Activated T-helper 17 cell treated with anti-CD3 and anti-CD28 coated beads, Interleukin-2, amount 50 U/mL, for 72 hours (primary cell): ENCODE measurements at regions not wholly inside any gene's neighbourhood (a gene's known extent, or its start where the extent isn't known, plus 50 kb on each side); places are given as distances from the start of the nearest gene placed in this dataset.

Experiments used
- ATAC-seq: fragments of 150-1000 bp; cut with Tn5 transposase; replicated peaks from 2 replicates; pipeline ENCODE4 v1.10.0; 2021; ENCODE audit warnings: mild to moderate bottlenecking, moderate library complexity
- H3K27ac Mint-ChIP-seq: one replicate; pipeline ENCODE4 v1.8.0; 2022; ENCODE audit warnings: mixed read lengths
- H3K27me3 Mint-ChIP-seq: one replicate; pipeline ENCODE4 v1.8.0; 2022; ENCODE audit warnings: mixed read lengths
- H3K36me3 Mint-ChIP-seq: one replicate; pipeline ENCODE4 v1.8.0; 2022; ENCODE audit warnings: low read depth, mild to moderate bottlenecking, mixed read lengths
- H3K4me1 Mint-ChIP-seq: one replicate; pipeline ENCODE4 v1.8.0; 2022; ENCODE audit warnings: mixed read lengths
- H3K4me3 Mint-ChIP-seq: one replicate; pipeline ENCODE4 v1.8.0; 2022; ENCODE audit warnings: mild to moderate bottlenecking, mixed read lengths
- H3K9me3 Mint-ChIP-seq: one replicate; pipeline ENCODE4 v1.8.0; 2022; ENCODE audit warnings: mixed read lengths

DNA sequence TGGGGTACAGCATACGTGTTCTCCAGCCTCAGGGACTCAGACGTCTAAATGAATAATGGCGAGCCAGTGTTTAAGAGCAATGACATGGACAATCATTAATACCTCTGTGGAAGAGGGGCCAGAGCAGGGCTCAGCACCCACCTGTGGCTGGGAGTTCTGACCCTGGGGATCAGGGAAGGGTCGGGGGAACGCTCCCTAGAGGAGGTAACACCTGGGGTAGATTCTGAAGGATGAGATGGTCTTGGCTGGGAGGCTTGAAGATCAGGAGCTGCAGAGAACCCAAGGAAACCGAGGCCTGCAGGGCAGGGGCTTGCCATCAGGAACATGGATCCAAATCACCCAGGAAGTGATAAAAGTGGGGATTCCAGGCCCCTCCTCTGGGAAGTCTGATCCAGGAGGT, 138.2 kb upstream of the RUNX3 start:
- H3K4me1 Mint-ChIP-seq, result peaks cover 15% of the 10 kb centered on the region
- H3K27ac Mint-ChIP-seq, result peak overlapping the region; percentile 7
- no peak overlapping the region for H3K4me3 Mint-ChIP-seq
- no peaks in the 10 kb centered on the region for H3K9me3 Mint-ChIP-seq
- no peaks in the 10 kb centered on the region for H3K36me3 Mint-ChIP-seq
- no peaks in the 10 kb centered on the region for H3K27me3 Mint-ChIP-seq
- no peak for ATAC-seq

DNA sequence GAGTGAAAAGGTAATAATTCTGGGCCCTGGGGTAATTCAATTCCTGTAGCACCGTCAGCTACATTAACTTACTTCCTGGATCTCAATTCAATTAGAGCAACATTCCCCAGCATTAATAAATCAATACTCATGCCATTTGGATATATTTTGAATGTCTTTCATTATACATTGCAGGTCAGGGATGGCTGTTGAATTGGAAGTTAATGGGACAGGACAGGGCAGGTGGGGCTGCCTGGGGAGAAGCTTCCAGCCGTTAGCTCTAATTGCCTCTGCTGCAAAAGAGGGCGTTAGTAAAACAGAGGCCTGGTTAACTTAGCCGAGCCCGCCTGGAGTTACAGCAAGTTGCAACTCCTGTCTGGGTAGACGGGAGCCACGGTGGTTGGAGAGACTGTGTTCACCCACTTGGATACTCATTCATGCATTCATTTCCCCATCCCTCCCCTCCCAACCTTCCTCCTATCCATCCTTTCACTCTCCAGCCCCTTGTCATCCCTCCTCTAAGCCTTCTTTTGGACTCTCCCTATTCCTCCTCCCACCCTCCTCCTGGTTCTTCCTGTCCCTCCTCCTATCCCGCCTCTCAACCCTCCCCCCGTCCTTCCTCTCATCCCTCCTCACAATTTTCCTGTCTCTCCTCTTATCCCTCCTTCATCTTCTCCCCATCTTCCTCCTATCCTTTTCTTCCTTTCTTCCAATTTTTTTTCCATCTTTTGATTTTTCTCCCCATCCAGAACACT, 137.6 kb upstream of the RUNX3 start:
- ATAC-seq, result no peak
- H3K9me3 Mint-ChIP-seq, result no peaks in the 10 kb centered on the region
- H3K27me3 Mint-ChIP-seq, result no peaks in the 10 kb centered on the region
- H3K4me1 Mint-ChIP-seq, result peaks cover 15% of the 10 kb centered on the region
- no peaks in the 10 kb centered on the region for H3K36me3 Mint-ChIP-seq
- peak overlapping the region; percentile 7 for H3K27ac Mint-ChIP-seq
- no peak overlapping the region for H3K4me3 Mint-ChIP-seq

DNA sequence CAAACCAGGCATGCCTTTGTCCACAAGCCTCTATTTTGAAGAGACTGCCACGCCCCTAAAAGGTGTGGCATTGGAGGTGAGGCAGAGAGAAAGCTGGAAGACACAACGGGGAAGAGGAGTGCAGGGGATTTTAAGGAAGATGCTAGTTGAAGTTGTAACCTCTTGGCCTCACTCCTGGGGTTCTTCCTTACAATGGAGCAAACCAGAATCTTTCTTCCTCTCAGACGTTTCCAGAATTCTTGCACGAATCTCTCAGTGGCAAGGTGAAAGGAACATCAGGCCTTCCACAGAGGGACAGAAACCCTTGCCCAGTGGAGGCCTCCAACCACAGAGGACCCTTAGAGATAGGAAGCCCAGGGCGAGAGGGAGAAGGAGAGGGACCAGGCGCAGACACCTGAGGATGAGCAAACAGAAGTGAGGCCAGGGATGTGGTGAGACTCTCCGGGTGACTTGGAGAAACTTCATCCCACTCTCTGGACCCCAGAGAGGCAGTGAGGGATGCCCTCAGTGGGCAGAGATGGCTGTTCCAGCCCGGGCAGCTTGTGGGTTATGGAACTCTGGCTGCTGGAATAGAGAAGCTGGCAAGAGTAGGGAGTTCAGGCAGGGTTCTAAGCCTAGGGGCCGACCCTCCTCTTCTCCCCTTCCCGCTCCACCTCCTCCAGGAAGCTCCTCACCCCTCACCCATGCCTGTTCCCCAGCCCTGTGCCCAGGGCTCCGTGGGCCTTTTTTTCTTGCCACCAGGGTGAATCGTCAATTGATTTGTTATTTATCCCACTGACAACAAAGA, 136.8 kb upstream of the RUNX3 start:
- Mint-ChIP-seq H3K4me3 (no peak overlapping the region), H3K4me1 (peaks cover 15% of the 10 kb centered on the region), H3K9me3 (no peaks in the 10 kb centered on the region), H3K27me3 (no peaks in the 10 kb centered on the region), H3K27ac (no peak overlapping the region), H3K36me3 (no peaks in the 10 kb centered on the region)
- no peak for ATAC-seq

DNA sequence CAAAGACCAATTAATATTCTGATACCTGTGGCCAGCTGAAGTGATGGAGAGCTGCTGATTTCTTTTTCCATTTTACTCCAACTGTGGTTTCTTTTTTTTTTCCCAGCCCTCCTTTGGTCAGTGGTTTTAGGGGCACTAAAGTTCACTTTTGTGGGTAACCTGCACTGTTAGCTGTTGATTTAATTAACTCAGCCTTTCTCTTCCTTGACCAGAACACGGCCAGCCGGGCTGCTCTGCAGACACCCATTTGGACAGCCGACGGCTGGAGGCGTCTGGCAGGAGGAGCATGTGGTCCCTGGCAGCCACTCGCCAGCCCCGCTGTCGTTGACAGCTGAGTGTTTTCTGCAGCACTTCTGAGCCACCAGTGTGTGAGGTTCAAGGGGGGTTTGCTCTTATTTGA, 136.2 kb upstream of the RUNX3 start:
- H3K36me3 Mint-ChIP-seq, result no peaks in the 10 kb centered on the region
- no peaks in the 10 kb centered on the region for H3K27me3 Mint-ChIP-seq
- H3K9me3 Mint-ChIP-seq, result no peaks in the 10 kb centered on the region
- H3K4me3 Mint-ChIP-seq, result no peak overlapping the region
- H3K4me1 Mint-ChIP-seq, result peaks cover 15% of the 10 kb centered on the region
- no peak overlapping the region for H3K27ac Mint-ChIP-seq
- ATAC-seq, result no peak

DNA sequence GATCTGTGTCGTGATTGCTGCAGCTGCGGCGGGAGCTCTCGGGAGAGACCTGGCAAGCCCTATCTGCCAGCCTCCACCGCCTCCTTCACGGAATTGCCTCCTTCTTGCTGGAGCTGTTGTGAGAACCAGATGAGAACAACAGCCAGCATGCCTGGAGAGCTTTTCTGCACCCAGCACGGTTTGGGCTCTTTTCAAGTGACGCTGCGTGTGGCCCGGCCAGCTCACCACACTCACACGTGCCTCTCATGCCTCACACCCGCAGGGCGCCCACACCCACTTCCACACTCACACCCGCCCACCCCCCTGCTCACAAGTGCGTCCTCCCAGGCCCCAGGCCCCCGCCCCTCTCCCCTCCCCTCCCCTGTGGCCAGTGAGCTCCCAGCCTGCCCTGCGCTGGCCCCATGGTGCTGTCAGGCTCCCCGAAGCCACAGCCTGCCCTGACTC, 135.7 kb upstream of the RUNX3 start:
- peaks cover 15% of the 10 kb centered on the region for H3K4me1 Mint-ChIP-seq
- no peak overlapping the region for H3K4me3 Mint-ChIP-seq
- ATAC-seq, result no peak
- no peaks in the 10 kb centered on the region for H3K36me3 Mint-ChIP-seq
- no peak overlapping the region for H3K27ac Mint-ChIP-seq
- no peaks in the 10 kb centered on the region for H3K9me3 Mint-ChIP-seq
- no peaks in the 10 kb centered on the region for H3K27me3 Mint-ChIP-seq

DNA sequence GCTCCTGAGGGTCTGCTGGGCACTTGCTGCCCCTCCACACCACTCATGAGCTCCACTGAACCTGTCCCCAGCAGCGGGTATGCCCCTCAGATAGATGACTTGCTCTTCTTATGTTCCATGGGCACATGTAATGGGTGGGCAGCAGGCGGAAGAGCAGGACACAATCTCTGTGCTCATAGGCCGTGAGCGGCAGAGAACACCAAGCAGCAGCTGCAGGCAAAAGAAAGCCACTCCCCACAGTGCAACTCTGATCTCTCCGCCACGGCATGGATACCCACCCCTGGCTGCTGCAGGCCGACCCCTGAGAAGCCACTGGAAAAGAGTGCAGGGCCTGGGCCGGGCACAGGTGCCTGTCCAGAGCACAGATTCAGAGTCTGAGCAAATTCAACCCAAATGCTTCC, 135.2 kb upstream of the RUNX3 start:
- ATAC-seq, result no peak
- Mint-ChIP-seq H3K27ac (no peak overlapping the region), H3K4me3 (no peak overlapping the region)

DNA sequence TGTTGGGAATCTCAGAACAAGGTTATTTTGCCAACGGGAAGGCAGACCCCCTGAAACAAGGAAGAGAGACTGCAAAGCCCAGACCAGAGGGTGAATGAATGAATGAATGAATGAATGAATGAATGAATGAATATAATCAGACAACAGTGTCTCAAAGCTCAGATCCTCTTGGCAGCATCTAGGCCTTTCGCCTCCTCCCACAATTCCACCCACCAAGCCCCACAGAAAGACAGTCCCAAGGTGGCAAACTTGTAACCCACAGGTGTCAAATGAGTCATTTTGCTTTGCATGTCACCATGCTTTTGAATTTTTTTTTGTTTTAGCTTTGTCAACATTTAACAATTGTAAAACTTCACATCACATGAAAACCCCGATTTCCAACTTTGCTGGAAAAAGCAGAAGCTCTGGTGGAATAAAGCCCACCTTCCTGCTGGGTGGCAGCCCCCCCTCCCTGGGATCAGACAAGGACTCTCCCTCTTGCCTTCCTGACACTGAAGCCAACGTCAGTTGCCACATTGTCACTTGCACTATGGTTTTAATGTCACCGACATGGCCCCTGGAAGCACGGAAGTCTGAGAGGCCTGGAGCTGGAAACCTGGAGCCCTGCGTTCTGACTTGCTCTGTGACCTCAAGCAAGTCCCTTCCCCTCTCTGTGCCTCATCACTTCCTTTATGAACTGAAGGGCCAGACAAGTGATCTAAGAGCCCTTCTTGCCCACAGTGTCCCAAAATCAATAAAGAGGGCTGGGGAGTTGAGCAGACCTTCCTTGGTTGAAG, 134.6 kb upstream of the RUNX3 start:
- Mint-ChIP-seq H3K27ac (peak overlapping the region; percentile 53), H3K9me3 (no peaks in the 10 kb centered on the region), H3K36me3 (no peaks in the 10 kb centered on the region), H3K27me3 (no peaks in the 10 kb centered on the region), H3K4me1 (peaks cover 15% of the 10 kb centered on the region), H3K4me3 (no peak overlapping the region)
- peak; percentile 82 for ATAC-seq

More for the DNA sequence above, 135.2 kb upstream of the RUNX3 start:
- H3K36me3 Mint-ChIP-seq, result no peaks in the 10 kb centered on the region
- no peaks in the 10 kb centered on the region for H3K27me3 Mint-ChIP-seq
- H3K9me3 Mint-ChIP-seq, result no peaks in the 10 kb centered on the region
- H3K4me1 Mint-ChIP-seq, result peaks cover 15% of the 10 kb centered on the region

DNA sequence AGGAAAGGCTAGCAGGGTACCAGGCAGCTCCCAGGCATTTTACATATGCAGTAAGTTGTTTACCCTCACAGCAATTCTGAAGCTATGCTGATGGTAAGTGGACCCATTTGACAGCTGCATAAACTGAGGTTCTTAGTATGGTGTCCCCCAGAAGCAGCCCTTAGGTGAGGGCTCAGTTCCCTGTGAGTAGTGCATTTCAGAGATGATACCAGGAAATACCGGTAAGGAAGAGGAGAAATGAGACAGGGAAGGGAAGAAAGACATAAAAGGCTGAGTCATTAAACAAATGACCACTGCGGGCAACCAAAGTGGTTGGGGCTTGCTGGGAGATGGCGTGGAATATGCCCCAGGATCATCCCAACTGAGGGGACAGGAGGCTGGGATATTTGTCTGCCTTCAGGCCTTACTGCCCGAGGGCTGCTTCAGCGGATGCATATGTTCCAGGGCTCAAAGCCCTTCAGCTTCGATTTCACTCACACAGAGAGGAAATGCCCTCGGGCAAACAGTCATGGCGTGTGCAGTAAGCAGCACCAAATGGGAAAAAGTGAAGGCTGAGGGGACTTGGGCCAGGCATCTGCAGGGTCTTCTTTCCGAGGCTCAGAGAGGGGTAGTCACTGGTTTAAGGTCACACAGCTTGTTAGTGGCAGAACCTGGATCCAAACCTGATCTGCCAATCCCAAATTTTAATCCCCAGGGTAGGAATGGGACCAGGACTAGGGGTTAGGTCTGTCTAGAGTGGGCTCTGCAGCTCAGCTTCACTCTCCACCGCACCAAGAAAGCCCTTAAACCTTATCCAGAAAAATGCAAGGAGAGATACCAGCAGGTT, 133.7 kb upstream of the RUNX3 start:
- Mint-ChIP-seq H3K27me3 (no peaks in the 10 kb centered on the region), H3K27ac (peak overlapping the region; percentile 53)

DNA sequence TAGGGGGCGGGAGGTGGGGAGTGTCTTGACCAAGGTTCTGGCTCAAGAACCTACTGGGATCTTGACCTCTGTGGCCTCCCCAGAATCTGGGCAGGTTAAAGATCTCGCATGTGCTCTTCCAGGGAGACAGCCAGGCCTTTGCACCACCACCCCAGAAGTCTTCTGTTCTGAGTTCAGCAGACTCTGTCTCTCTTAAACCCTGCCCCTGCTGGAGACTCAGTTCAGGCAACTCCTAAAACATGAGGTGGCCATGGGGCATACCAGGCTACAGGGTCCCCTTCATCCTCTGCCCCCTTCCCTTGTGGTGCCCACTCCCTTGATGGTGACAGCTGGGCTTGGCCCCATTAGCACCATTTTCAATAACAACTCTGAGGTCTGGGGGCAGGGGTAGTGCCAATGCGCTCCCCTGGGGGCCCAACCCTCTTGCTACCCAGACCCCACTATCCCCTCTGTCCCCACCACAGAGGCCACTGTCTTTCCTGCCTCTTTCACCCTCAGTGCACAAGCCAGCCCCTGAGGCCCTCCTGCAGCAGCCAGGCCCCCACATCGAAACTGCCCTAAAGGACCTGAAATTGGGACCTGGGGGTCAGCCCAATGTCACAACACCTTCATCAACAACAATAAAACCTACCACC, 132.7 kb upstream of the RUNX3 start:
- no peak overlapping the region for H3K27ac Mint-ChIP-seq
- no peak for ATAC-seq
- H3K27me3 Mint-ChIP-seq, result peaks cover 3% of the 10 kb centered on the region
- H3K9me3 Mint-ChIP-seq, result no peaks in the 10 kb centered on the region
- peaks cover 15% of the 10 kb centered on the region for H3K4me1 Mint-ChIP-seq
- H3K36me3 Mint-ChIP-seq, result no peaks in the 10 kb centered on the region
- no peak overlapping the region for H3K4me3 Mint-ChIP-seq

More for the DNA sequence above, 133.7 kb upstream of the RUNX3 start:
- Mint-ChIP-seq H3K36me3 (no peaks in the 10 kb centered on the region), H3K4me3 (no peak overlapping the region), H3K9me3 (no peaks in the 10 kb centered on the region), H3K4me1 (peaks cover 15% of the 10 kb centered on the region)
- no peak for ATAC-seq

DNA sequence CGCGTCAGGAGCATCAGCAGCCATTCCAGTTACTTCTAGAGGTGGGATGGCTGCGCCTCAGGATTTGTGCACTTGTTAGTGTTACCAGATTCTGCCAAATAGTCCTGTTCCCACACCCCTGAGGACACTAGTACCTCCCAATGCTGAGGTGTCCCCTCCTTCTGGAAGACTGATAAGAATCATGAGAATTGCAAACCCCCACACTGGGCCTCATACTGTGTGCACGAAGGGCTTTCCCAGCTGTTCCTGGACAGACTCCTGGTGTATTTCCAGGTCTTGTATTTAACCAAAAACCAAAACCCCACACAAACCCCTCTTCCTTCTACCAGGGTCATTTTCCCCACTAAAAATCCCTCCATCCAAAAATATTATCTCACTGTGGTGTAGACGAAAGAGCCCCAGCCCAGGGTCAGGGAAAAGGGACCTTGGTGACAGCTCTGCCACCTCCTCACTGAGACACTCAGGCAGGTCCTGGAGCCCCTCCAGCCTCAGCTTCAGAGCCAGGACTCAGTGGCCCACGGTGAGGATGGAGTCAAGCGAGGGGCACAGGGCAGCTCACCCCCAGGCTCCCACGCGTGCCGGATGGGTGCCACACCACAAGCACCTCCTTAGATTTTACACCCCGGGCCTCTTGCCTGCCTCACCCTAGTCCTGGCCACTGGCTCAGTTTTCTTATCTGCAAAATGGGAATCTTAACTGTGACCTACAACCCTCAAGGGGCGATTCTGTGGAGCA, 131.4 kb upstream of the RUNX3 start:
- H3K4me1 Mint-ChIP-seq, result peaks cover 15% of the 10 kb centered on the region
- ATAC-seq, result no peak
- H3K4me3 Mint-ChIP-seq, result no peak overlapping the region
- no peaks in the 10 kb centered on the region for H3K9me3 Mint-ChIP-seq
- H3K36me3 Mint-ChIP-seq, result no peaks in the 10 kb centered on the region
- no peak overlapping the region for H3K27ac Mint-ChIP-seq
- peaks cover 8% of the 10 kb centered on the region for H3K27me3 Mint-ChIP-seq

DNA sequence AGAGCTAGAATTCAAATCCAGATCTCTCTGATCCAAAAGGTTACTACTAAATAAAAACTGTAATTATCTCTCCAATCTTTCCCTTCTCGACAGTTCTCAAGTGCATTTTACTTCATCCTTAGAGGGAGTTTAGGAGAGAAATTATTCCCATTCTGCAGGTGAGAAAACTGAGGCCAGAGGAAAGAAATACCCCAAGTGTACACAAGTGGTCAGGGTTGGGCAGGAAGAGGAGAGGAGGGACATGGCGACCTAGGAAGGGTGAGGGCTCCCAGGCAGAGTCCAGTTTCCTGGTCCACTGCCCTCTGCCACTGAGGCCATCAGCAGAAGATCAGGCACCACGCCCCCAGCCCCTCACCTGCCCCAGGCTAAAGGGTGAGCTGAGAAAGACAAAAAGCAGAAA, 127.1 kb upstream of the RUNX3 start:
- Mint-ChIP-seq H3K4me3 (no peak overlapping the region), H3K9me3 (no peaks in the 10 kb centered on the region), H3K27ac (no peak overlapping the region), H3K27me3 (peaks cover 32% of the 10 kb centered on the region), H3K36me3 (no peaks in the 10 kb centered on the region), H3K4me1 (peaks cover 6% of the 10 kb centered on the region)
- ATAC-seq, result no peak

DNA sequence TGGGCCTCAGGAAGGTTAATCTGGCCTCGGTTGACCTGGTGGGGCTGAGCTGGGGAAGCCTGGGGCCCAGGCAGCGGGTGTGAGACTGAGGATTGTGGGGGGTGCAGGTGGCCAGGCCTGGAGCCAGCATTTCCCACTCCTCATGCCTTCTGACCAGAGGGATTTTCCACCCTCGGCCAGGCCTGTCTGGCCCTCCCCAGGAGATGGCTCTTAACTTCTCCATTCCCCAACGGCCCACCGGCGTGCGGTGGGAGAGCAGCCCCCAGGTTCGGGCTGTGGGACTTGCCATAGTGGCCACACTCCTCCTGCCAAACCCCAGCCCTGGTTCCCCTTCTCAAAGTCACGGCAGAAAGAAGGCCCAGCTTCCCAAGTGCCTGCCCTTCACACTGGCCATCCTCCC, 126.5 kb upstream of the RUNX3 start:
- no peak for ATAC-seq
- Mint-ChIP-seq H3K27ac (no peak overlapping the region), H3K4me1 (peaks cover 6% of the 10 kb centered on the region), H3K9me3 (no peaks in the 10 kb centered on the region), H3K4me3 (no peak overlapping the region), H3K27me3 (peaks cover 32% of the 10 kb centered on the region), H3K36me3 (no peaks in the 10 kb centered on the region)

DNA sequence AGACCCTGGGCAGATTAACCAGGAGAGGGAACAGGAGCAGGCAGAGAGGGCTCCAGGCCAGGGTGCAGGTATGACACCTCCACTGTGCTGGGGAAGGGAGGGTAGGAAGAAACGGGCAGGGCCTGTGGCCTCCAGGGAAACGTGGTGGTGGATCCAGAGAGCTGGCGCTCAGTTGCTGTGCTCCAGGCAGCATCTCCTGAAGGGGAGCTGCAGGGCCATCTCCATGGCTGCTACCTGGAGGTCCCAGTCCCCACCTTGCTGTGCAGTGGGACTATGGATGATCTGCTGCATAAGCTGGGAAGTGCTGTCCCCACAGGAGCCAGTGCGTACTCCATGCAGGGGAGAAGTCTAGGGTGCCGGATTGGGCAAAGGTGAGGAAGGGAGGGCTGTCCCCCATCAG, 125.9 kb upstream of the RUNX3 start:
- peaks cover 6% of the 10 kb centered on the region for H3K4me1 Mint-ChIP-seq
- no peak for ATAC-seq
- peaks cover 32% of the 10 kb centered on the region for H3K27me3 Mint-ChIP-seq
- no peak overlapping the region for H3K4me3 Mint-ChIP-seq
- no peaks in the 10 kb centered on the region for H3K36me3 Mint-ChIP-seq
- H3K9me3 Mint-ChIP-seq, result no peaks in the 10 kb centered on the region
- no peak overlapping the region for H3K27ac Mint-ChIP-seq
